SHP77 treated with DMSO at 0.1 percent for 48 hours (cell line): ENCODE measurements at regions not wholly inside any gene's neighbourhood (a gene's known extent, or its start where the extent isn't known, plus 50 kb on each side); places are given as distances from the start of the nearest gene placed in this dataset.

Source experiments
- DNase-seq: peaks from one replicate; lab custom pipeline; 2025; lab: John Stamatoyannopoulos, UW

- DNase-seq, result no peak
These were observed 66.7 kb downstream of the CD164 start for GRCh38 chr6:109315341-109316110.

GRCh38 chr6:109314313-109314712, 68.0 kb downstream of the CD164 start:
- DNase-seq, result no peak

GRCh38 chr6:109313139-109313538, 69.1 kb downstream of the CD164 start:
- no peak for DNase-seq

GRCh38 chr6:109311471-109311870, 70.8 kb downstream of the CD164 start:
- DNase-seq, result no peak

GRCh38 chr6:109309917-109310316, 72.3 kb downstream of the CD164 start:
- no peak for DNase-seq

GRCh38 chr6:109308018-109308492, 74.2 kb downstream of the CD164 start:
- DNase-seq, result no peak

- DNase-seq, result no peak
These were observed 75.5 kb downstream of the CD164 start for GRCh38 chr6:109306733-109307132.

GRCh38 chr6:109305028-109305427, 77.2 kb downstream of the CD164 start:
- DNase-seq, result no peak

- DNase-seq, result no peak
These were observed 77.8 kb downstream of the CD164 start for GRCh38 chr6:109304284-109305015.

GRCh38 chr6:109303640-109304283, 78.5 kb downstream of the CD164 start:
- DNase-seq, result no peak

- no peak for DNase-seq
These were observed 79.1 kb downstream of the CD164 start for GRCh38 chr6:109303164-109303563.

- DNase-seq, result no peak
These were observed 80.1 kb downstream of the CD164 start for GRCh38 chr6:109302176-109302575.

- DNase-seq, result no peak
These were observed 80.8 kb downstream of the CD164 start for GRCh38 chr6:109301418-109301817.

GRCh38 chr6:109300874-109301273, 81.4 kb downstream of the CD164 start:
- DNase-seq, result no peak

- DNase-seq, result no peak
These were observed 82.3 kb downstream of the CD164 start for GRCh38 chr6:109299776-109300564.

GRCh38 chr6:109299265-109299607, 83.0 kb downstream of the CD164 start:
- DNase-seq, result no peak

GRCh38 chr6:109298605-109299264, 83.5 kb downstream of the CD164 start:
- DNase-seq, result no peak

- no peak for DNase-seq
These were observed 84.7 kb downstream of the CD164 start for GRCh38 chr6:109297406-109298110.

- peak; percentile 39 for DNase-seq
These were observed 85.3 kb downstream of the CD164 start for GRCh38 chr6:109296971-109297372.

- peak; percentile 70 for DNase-seq
These were observed 85.8 kb downstream of the CD164 start for GRCh38 chr6:109296452-109296851.

- DNase-seq, result no peak
These were observed 86.5 kb downstream of the CD164 start for GRCh38 chr6:109295774-109296156.
